Activated gamma-delta T cell (primary cell): ENCODE measurements at regions not wholly inside any gene's neighbourhood (a gene's known extent, or its start where the extent isn't known, plus 50 kb on each side); places are given as distances from the start of the nearest gene placed in this dataset.

Experiments
- DNase-seq: peaks from one replicate; lab custom pipeline; 2025; lab: John Stamatoyannopoulos, UW

- no peak for DNase-seq
Measured at GRCh38 chr14:89015016-89015415, 190.6 kb downstream of the TTC8 start.

DNA sequence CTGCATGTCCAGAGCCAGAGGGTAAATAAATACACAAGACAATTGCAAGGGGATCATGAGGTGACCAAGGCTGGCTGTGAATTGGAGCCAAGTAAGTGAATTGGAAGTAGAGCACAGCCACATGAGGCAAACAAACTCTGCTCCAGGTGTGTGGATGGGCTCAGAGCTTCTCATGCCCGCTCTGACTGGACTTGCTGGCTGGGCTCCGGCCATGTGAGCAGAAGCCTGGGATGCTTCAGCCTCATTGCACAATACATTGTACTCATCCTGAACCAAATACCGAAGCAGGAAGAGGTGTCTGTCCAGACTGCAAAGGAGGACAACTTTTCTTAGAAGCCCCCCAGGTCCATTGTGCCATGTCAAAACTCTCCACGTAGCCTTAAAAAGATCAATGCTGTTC is 193.0 kb downstream of the TTC8 start:
- no peak for DNase-seq

DNA sequence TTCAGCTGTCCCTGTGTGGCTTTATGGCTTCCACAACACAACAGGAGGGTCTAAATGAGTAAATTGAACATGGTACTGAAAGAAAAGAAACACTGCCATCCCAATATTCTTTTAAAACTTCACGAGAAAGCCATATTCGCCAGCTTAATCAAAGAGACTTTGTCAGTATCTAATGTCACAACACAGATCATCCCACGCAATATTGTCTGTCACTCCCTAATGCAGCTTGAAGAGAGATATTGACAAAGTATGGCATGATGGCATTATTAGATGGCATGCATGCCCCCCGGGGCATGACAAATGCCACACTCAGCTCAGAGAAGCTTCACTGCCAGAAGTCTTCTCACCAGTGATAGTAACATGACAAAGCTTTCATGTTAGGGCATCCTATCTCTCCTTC is 197.8 kb downstream of the TTC8 start:
- DNase-seq, result no peak

DNA sequence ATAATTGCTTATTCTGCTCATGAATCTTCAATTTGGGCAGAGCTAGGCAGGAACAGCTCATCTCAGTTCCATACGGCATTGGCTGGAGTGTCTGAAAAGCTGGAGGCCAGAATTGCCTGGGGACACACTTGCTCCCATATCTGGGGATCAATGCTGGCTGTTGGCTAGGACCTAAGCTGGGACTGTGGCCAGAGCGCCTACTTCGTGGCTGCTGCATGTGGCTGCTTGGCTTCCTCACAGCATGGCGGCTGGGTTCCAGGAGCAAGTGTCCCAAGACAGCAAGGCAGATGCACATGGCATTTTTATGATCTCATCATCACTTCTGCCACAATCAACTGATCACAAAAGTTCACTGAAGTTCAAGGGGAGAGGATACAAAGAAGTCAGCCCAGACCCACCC is 200.2 kb downstream of the TTC8 start:
- DNase-seq, result no peak

- no peak for DNase-seq
Measured at GRCh38 chr14:89025561-89026236, 201.2 kb downstream of the TTC8 start.

- peak; percentile 30 for DNase-seq
Measured at GRCh38 chr14:89027097-89027740, 202.8 kb downstream of the TTC8 start.

GRCh38 chr14:89028462-89029134 is 204.1 kb downstream of the TTC8 start:
- no peak for DNase-seq

DNA sequence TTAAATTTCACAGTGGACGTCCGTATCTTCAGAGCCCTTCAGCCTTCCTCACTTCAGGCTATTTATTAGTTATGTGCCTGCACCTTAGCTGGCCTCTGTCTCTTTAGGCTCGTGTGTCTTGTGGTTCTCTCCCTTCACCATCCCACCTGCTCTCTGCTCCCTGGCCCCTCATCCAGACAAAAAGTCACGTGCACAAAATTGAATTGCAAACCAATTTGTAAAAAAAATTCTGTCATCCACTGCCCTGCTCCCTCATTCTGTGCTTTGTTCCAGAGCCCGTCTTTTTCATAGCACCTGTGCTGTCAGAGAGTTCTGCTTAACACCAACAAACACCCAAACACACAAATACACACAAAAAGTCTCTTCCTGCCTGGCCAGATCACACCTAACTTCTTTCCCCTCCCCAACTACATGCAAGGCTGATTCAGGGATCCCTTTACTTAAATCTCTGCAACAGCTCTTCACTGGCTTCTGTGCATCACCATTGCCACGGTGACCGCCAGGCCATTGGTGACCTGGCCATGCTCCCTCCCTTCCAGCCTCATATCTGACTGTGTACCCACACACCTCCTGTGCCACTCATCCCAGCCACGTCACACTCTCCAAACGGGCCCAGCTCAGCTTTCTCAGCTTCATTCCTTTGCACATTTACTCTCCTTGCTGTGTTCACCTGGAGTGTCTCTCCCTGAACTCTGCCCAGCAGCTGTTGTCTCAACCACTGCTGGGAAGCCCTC is 205.7 kb downstream of the TTC8 start:
- no peak for DNase-seq

GRCh38 chr14:89030921-89031320 is 206.5 kb downstream of the TTC8 start:
- DNase-seq, result no peak

DNA sequence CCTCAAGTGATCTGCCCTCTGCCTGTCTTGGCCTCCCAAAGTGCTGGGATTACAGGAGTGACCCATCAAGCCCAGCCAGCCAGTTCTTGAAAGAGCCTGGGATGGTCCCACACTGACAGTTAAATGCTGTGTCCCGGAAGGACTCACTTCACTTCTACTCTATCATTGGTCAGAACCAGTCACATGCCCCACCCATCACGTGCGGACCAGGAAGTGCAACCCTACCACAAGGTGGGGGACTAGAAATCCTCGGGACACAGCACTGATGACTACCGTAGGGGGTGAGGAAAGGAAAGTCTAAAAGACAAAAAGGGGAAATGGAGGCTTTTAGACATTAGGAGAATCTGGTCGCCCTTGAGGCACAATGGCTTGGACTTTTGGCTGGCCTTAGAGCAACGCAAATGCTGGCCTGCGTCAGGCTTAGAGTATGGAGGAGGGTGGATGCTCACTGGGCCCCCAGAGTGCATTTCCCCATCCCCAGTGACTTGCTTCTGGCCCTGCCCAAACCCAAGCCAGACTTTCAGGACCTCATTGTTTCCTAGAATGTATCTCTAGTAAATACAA is 207.7 kb downstream of the TTC8 start:
- DNase-seq, result no peak

DNA sequence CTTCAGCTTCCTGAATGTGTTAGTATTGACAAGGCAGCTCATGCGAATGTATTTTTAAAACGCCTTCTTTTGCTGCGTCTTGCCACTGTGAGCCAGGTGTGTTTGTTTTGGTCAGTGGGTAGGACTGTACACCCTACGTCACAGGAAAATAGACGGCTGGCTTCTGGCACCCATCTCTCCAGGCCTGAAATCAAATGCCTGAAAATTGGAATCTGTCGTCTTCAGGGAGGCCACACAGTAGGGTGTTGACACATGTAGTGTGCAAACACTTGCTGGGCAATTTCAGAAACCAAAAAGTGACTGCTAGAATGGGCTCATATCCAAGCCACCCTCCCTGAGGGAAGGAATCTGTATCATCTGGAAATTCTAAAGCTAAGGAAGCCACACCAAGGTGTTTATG is 209.3 kb downstream of the TTC8 start:
- DNase-seq, result no peak

GRCh38 chr14:89036371-89036770 is 211.9 kb downstream of the TTC8 start:
- no peak for DNase-seq

DNA sequence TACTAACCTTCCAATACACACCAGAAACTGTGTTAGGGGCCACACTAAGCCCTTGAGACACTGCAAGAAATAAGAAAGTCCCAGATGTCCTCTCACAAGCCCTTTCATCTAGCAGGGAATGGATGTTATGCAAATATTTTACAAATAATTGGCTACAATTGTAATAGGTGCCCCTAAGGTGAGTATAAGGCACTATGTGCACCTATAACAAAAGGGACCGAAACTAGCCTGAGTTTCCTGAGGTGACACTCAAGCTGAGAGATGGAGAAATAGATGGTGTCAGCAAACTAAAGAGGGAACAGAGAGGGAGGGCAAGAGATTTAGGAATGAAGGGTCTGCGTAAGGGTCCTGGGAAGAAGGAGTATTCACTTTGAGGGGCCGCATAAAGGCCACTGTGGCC is 212.6 kb downstream of the TTC8 start:
- DNase-seq, result no peak

DNA sequence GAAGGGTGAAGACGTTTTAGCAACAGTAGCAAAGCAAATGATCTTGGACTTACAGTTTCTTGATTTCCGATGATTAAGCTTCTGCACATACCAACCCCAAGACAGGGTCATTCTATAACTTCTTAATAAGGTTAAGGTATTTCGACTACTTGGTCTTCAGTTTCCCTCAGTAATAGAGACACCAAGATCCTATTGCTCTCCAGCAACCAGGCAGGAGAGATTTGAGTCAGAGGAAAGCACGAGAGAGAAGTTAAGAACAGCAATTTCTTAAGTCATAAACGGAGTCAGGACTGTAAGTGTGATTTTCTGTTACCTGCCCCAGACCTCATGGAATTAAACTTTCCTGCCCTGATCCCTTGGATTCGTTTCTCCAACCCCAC is 215.6 kb downstream of the TTC8 start:
- no peak for DNase-seq

DNA sequence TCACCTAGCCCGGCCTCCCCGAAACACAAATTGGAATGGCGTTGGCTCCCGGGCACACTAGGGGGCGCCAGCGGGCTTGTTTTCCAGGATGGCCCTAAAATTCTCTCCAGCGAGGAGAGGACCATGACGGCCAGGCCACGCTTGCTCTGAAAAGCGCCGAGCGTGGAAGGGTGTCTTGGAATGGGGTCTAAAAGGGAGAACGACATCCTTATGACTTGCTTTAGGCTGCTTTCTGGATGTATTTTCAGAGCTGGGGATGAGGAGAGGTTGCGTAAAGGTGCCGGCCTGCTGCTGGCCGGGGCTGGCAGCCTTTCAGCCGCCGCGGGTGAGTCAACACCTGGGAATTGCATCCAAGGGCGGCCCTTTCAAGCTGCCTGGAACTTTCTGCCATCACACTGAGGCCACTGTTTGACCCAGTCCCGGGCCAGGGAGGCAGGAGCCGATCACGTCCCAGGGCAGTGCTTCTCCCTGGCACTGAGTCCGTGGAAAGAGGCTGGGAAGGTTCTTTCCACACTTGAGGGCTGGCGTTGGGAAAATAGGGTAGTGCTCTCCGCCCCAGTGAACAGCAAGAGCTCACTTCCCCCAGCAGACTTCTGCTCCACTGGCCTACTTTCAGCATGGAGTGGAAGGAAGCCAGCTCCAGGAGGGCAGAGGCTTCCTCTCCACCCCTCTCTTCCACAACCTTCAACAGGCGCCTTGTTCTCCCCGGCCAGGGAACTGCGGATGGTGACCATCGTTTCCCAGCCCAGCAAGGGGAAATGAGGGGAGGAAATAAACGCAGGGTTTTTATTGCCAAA is 216.2 kb downstream of the TTC8 start:
- peak; percentile 35 for DNase-seq

GRCh38 chr14:89041257-89041582 is 216.8 kb downstream of the TTC8 start:
- DNase-seq, result no peak

DNA sequence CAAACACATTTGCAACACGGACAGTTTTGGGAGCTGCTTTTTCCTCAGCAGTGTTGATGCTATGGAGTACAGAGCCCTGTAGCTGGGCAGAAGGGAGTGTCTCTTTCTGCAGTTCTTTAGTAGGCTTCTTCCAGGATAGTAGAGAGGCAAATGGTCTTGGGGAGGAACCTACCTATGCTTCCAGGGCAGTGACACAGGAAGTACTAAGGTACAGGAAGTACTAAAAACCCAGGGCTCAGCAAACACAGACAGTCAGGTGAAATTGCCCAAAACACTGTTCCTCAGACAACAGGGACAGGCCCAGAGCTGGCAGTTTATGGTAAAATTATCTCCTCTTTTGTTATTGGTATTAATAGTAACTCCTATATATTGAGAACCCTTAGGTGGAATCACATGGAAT is 217.6 kb downstream of the TTC8 start:
- no peak for DNase-seq

- DNase-seq, result no peak
Measured at GRCh38 chr14:89053303-89053702, 228.9 kb downstream of the TTC8 start.

GRCh38 chr14:89056394-89056793 is 231.9 kb downstream of the TTC8 start:
- DNase-seq, result no peak

- no peak for DNase-seq
Measured at GRCh38 chr14:89058697-89059096, 234.2 kb downstream of the TTC8 start.

- DNase-seq, result no peak
Measured at GRCh38 chr14:89060191-89060590, 235.7 kb downstream of the TTC8 start.

DNA sequence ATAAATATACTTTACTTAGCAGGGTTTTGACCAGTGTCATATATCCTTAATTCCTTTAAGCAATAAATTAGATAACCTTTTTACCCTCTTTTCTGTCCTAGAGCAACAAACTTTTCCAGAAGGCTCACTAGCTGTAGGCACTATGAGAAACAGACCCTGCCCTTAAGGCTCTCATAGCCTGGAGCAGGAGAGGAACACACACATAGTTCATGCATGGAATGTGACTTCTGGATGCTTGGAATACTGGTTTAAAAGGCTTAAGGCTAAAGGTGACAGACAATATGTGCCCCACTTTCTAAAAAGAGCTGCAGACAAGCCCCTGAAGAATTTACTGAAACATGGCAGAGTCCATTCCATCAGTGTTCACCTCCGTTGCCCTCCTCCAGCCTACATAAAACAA is 237.2 kb downstream of the TTC8 start:
- DNase-seq, result no peak
